ENCODE measurements at regions not wholly inside any gene's neighbourhood (a gene's known extent, or its start where the extent isn't known, plus 50 kb on each side); places are given as distances from the start of the nearest gene placed in this dataset.

DNA sequence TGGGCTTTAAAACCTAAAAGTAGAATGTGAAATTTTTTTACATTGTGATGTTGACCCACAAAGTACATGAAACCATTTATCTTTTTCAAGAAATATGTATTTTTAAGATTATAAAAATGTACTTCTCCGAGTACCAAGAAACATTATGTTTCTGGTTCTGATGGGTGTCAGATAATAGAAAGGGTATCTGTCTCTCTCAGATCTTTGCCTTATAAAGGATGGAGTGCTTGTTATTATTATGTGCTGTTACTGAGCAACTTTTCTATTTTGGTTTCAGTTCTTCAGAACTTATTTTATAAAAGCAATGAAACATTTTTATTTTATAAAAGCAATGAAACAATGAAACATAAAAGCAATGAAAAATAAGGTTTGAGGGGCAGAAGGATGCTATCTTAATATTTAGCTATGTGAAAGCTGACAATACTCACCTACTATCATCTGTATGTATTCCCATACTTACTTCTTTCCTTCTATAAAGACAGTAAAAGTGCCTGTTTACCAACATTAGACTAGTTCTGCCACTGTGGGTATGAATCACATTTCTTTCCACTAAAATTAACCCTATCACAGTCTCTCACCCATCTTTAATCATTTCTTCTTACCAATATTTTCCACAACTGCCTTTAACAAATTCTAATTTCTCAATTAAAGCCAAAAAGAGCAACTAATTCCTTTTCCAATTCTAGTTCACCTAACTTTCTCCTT lies 540.7 kb upstream of the KCNMB2 start:
- TF ChIP-seq, protein P1, sequence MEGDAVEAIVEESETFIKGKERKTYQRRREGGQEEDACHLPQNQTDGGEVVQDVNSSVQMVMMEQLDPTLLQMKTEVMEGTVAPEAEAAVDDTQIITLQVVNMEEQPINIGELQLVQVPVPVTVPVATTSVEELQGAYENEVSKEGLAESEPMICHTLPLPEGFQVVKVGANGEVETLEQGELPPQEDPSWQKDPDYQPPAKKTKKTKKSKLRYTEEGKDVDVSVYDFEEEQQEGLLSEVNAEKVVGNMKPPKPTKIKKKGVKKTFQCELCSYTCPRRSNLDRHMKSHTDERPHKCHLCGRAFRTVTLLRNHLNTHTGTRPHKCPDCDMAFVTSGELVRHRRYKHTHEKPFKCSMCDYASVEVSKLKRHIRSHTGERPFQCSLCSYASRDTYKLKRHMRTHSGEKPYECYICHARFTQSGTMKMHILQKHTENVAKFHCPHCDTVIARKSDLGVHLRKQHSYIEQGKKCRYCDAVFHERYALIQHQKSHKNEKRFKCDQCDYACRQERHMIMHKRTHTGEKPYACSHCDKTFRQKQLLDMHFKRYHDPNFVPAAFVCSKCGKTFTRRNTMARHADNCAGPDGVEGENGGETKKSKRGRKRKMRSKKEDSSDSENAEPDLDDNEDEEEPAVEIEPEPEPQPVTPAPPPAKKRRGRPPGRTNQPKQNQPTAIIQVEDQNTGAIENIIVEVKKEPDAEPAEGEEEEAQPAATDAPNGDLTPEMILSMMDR (IDR thresholded peaks at IDR 0.05; ENCODE audit: low read depth, low read length): no peak
- no peak overlapping the region for H3K4me3 ChIP-seq (ENCODE audit: low read depth, low read length)
- in situ Hi-C loops (cut with HindIII; ENCODE audit: low sequenced_read_pairs): no loop called here
- no peak for DNase-seq (ENCODE audit: low read depth, low spot score)

DNA sequence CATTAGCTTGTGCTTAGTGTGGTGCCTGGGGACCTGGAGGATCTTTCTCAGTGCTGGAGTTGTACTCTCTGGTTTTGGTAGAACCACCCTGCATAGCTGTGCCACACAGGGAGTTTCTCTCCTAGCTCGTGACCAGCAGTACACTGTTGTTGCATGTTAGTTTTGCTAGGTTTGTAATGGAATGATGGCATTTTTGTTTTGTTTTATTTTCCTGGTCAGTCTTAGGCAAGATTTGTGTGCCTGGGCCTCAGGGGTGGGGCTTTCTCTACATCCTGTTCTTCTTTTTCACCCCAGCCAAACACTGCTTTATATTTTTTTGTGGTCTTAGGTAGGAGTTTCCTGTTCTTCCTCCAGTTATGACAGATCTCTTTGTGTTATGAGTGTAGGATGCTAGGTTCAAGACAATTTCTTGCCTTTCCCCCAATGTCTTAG lies 534.5 kb upstream of the KCNMB2 start:
- TF ChIP-seq, protein P1 (IDR thresholded peaks at IDR 0.05; ENCODE audit: low read depth, low read length): no peak
- no peak overlapping the region for H3K4me3 ChIP-seq (ENCODE audit: low read depth, low read length)
- in situ Hi-C loops (cut with HindIII; ENCODE audit: low sequenced_read_pairs): no loop called here
- DNase-seq (ENCODE audit: low read depth, low spot score): no peak

DNA sequence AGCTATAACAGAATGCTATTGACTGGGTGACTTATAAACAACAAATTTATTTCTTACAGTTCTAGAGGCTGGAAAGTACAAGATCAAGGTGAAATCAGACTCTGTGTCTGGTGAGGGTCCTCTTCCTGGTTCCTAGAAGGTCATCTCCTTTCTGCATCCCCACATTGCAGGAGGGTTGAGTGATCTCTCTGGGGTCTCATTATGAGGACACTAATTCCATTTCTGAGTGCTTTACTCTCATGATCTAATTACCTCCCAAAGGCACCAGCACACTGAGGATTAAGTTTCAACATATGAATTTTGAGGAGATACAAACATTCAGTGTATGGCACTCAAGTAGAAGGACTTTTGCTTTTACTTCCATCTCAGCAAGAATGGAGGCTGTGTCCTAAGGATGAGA lies 534.1 kb upstream of the KCNMB2 start:
- no peak overlapping the region for H3K4me3 ChIP-seq (ENCODE audit: low read depth, low read length)
- TF ChIP-seq, protein P1 (IDR thresholded peaks at IDR 0.05; ENCODE audit: low read depth, low read length): no peak
- in situ Hi-C loops (cut with HindIII; ENCODE audit: low sequenced_read_pairs): no loop called here
- no peak for DNase-seq (ENCODE audit: low read depth, low spot score)

DNA sequence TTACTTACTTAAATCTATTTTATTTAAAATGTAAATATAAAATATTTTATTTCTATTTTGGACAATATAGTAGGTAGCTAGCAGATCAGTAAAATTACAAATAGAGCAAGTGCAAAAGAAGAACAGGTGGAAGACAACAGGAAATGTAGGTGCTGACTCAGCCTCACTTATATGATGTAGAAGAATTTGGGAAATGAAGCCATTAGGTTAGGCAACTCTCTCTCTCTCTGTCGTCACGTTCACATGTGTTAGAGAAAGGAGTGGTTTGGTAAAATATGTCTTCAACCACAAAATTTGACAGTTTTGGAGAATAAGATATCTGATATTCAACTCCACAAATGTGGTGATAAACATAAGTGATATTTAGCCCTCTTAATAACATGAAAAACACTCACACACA lies 532.5 kb upstream of the KCNMB2 start:
- H3K4me3 ChIP-seq (ENCODE audit: low read depth, low read length): no peak overlapping the region
- TF ChIP-seq, protein P1 (IDR thresholded peaks at IDR 0.05; ENCODE audit: low read depth, low read length): no peak
- in situ Hi-C loops (cut with HindIII; ENCODE audit: low sequenced_read_pairs): no loop called here
- DNase-seq (ENCODE audit: low read depth, low spot score): no peak

DNA sequence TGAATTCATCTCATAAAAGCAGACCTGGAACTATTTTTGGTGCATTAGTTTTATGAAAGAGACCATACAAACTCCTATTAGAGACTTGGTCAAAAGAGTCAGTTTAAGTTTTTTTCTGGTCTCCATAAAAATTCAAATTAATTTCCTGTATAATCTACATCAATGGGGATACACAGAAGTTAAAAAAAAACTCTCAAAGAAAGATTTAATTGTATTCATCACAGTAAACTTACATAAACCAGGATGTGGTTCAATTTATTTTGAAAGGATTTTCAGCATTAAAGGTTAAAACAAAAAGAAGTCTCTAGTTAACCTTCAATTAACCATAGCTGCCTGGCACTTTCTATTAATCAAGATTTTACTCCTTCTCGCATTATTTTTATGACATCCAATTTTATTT lies 530.3 kb upstream of the KCNMB2 start:
- H3K4me3 ChIP-seq (ENCODE audit: low read depth, low read length): no peak overlapping the region
- no peak for DNase-seq (ENCODE audit: low read depth, low spot score)
- in situ Hi-C loops (cut with HindIII; ENCODE audit: low sequenced_read_pairs): no loop called here
- TF ChIP-seq, protein P1 (IDR thresholded peaks at IDR 0.05; ENCODE audit: low read depth, low read length): no peak

DNA sequence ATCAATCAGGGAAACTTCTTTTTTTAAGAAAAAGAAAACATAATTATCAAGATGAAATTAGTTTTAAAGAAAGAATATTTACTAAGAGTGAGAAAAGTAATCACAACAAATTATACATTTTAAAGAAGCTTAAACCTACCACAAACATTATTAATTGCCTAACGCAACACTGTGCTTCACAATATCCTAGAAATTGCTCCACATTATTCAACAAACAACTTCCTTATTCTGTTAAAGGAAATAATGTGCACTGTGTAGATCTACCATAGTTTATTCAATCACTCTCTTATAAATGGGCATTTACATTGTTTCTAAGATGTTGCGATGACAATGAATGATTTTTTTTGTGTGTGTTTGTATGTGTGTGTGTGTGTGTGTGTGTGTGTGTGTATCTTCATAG lies 525.9 kb upstream of the KCNMB2 start:
- H3K4me3 ChIP-seq (ENCODE audit: low read depth, low read length): no peak overlapping the region
- TF ChIP-seq, protein P1 (IDR thresholded peaks at IDR 0.05; ENCODE audit: low read depth, low read length): no peak
- in situ Hi-C loops (cut with HindIII; ENCODE audit: low sequenced_read_pairs): no loop called here
- DNase-seq (ENCODE audit: low read depth, low spot score): no peak

Measured in astrocyte of the spinal cord (primary cell).